ENCODE measurements at regions not wholly inside any gene's neighbourhood (a gene's known extent, or its start where the extent isn't known, plus 50 kb on each side); places are given as distances from the start of the nearest gene placed in this dataset.
"Not testable (repeated sequence)": the region's sequence is repeated elsewhere in the genome, so short reads cannot be mapped to it uniquely, and the experiment has no call there.

DNA sequence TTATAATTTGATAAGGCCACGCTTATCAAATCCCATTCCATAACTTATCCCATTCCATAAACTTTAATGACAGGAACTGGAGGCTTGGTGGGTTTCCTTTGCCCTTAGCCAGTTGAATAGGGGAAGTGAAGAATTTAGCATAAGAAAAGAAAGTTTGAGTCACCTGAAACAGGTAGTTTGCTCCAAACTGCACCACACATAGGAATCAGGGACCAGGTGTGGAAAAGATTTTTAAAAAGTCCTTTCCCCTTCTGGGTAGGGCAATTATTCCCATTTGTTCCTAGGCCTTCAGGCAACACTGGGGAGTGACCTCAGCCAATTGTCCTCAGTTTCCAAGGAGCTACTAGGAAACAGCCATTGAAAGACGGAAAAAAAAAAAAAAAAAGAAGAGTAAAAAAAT, 525.7 kb upstream of the CNTN5 start:
- DNase-seq = no peak

DNA sequence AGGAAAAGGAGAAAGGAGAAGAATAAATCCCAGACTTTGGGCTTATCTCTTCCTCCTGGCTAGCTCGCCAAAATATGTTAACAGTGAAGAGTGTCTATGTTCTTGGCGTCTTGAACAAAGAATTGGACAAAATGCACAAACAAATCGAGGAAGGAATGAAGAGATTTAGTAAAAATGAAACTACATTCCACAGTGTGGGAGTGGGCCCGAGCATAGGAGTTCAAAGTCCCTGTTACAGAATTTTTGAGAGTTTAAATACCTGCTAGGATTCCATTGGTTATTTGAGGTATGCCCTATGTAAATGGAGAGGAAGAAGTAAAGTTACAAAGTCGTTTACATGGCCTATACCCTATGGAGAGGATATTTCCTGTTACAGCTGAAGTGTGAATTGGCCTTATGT, 525.1 kb upstream of the CNTN5 start:
- DNase-seq = no peak

DNA sequence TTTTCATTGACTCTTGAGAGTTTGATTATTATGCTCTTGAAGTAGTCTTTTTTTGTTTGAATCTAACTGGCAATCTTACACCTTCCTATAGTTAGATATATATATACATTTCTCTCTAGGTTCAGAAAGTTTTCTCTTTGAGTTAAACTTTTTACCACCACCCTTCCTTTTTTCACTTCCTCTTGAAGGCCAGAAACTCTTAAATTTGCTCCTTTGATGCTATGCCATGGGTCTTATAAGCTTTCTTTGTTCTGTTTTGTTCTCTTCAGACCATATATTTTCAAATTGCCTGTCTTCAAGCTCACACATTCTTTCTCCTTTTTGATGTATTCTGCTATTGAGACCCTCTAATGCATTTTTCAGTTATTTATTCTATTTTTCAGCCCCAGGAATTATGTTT, 513.5 kb upstream of the CNTN5 start:
- DNase-seq = no peak

DNA sequence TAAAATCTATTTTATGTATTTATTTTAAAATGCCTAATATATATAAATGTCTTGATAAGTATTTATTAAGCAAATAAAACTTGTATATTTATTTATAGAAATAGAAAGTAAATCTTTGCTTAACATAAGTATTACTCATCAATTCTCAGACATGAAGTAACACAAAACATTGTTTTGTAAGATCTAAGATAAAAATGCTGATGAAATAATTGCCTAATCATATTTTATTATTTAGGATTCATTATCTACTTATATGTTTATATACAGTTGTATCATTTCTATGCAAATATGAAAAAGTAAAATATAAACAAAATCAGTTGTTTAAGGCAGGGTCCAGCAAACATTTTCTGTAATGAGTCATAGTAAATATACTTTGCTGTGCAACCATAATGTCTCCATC, 507.8 kb upstream of the CNTN5 start:
- DNase-seq = no peak

DNA sequence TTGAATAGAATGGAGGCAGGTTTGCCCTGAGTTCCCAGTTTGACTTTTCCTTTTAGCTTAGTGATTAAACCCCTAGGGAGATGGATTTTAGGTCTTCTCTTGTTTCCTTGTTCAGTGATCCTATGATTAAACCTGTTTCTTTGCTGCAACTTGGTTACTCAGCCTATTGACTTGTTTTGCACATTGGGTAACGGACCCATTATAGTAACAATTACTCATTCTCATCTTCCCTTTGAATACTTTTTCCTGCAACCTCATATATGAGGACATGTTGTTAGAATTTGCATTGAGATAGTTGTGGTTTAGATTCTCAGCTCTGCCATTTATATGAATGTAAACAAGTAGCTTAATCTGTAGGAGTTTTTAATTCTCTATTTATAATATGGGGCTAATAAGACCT, 489.2 kb upstream of the CNTN5 start:
- DNase-seq = no peak

DNA sequence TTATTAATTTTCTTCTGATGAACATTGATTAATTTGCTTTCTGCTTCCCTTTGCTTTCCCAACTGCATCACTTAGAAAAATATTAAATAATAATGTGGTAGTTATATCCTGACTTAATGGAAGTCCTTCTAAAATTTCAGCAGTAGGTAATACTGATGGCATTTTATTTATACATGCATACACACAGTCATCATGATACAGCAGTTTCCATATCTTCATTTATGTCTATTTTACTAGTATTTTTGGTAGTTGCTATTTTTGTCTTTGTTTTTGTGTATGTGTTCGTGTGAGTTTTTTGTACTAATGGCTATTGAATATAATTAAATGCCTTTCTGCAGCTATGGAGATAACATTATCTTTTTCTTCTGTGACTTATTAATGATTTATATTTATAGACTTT, 484.7 kb upstream of the CNTN5 start:
- no peak for DNase-seq

DNA sequence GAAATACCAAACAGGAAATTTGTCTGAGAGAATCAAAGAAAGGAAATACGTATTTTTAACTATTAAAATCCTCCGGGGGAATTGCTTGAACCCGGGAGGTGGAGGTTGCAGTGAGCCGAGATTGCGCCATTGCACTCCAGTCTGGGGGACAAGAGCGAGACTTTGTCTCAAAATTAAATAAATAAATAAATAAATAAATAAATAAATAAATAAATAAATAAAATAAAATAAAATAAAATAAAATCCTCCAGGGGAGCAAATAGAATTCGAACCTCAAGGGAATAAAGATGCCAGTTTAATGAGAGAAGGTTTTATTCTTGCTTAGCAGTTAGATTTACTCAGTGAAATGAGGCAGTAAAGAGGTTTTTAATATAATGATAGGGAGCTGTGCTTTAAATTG, 482.4 kb upstream of the CNTN5 start:
- not testable (repeated sequence) for DNase-seq

DNA sequence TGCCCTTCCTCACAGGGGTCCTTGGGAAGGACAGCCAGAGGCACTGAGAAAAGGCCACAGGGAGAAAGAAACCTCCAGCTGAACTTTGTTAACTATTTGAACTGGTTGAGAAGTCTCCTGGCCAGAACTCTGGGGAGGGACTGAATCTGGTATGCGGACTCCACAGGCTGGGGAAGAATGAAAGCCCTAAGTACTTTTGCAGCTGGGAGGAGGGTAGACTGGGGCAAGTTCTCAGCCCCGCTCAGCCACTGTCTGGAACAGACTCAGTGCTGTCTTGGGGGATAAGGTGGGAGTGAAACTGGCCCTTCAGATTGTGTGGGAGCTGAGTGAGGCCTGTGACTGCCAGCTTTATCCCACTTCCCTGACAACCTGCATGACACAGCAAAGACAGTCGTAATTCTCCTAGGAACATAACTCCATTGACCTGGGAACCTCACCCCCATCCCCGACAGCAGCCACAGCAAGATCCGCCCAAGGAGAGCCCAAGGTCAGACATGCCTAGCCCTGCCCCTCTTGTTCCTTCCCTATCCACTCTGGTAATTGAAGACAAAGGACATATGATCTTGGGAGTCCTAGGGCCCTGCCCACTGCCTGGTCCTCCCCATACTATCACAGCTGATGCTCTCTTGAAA, 475.1 kb upstream of the CNTN5 start:
- DNase-seq = no peak

DNA sequence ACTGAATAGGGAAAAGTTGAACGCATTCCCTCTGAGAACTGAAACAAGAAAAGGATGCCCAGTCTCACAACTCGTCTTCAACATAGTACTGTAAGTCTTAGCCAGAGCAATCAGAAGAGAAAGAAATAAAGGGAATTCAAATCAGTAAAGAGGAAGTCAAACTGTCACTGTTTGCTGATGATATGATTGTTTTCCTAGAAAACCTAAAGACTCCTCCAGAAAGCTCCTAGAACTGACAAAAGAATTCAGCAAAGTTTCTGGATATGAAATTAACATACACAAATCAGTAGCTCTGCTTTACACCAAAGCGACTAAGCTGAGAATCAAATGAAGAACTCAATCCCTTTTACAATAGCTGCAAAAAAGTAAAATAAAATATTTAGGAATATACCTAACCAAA, 471.2 kb upstream of the CNTN5 start:
- DNase-seq = no peak

DNA sequence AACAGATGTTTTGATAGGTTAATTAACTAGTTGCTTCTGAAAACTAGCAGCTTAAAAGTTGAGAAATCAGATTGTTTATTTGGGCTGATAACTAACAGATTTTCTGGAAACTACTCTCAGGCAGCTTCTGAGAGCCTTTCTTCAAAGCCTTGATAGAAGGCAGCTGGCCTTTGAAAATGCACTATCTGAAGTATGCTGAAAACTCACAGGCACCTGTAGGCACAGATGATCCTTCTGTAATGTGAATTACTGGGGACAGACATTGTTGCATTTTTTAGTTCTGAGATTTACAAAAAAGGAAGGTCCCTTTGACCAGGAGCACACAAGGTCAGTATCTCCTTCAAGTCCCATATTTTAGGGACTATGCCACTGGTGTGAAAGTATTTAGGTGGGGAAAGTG, 460.8 kb upstream of the CNTN5 start:
- DNase-seq = no peak

DNA sequence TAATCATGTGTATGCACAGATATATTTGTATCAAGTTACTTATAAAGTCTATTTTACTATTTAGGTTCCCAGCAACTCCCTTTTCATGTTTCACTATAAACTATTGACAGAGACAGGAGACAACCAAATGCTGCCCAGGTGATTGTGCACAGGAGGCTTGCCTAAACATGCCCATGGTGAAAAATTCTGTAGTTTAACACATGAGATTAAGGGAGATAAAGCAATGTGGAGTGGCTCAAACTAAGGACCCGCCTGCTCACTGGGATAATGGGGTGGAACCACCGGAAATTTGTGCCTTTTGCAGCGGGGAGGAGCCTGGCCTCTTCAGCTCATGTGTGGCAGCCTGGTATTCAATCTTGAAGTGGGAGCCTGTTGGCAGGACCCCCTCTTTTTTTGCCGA, 459.5 kb upstream of the CNTN5 start:
- DNase-seq = no peak

DNA sequence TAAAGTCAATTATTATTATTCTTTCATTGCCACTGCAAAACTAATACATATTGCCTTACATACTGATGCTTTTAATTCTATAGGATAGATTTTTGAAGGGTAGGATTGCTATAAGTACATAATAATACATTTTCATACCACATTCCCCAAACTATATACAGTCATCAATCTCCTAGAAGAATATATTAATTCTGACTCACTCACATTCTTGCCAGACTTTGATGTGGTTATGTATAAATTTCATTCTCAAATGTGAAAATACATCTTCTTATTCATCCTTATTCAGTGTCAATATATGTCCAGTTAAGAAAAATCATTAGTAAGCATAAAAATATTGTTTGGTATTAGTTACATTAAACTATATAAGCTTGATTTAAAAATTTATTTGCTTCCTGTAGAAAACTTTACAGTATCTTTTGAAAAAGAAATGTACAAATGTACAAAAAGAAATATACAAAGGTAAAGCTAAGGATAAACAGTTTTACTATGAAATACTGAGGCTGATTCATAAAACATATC, 458.8 kb upstream of the CNTN5 start:
- DNase-seq = no peak

DNA sequence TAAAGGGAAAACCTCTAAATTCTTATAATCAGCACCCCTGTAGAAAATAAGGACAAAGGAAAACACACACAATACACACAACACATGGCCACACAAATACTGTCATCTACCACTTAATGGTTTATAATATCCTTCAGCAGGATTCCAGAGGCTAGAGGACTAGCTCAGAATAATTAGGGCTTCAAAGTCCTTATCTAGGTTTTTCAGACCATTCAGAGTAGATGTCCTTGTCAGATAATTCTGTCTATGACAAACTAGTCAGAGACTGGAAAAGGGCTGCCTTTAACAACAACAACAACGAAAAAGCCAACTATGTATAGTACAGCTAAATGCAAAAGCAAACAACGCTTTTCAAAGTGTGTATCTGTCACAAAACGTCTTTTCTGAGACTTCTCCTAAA, 456.5 kb upstream of the CNTN5 start:
- no peak for DNase-seq

DNA sequence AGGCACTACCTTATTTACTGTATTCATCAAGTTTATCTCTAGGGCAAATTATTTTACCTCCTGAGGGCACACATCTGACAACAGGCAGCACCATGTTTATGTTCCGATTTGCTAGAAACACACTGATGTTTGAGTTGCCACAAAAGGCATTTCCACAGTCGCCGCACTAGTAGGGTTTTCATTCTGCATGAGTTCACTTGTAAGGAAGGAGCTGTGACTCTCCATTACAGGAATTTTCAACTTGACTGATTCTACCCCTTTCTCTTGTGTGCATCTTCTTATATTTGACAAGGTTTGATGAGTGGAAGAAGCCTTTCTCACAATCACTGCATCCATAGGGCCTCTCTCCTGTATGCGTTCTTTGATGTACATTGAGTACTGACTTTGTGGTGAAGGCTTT, 455.9 kb upstream of the CNTN5 start:
- no peak for DNase-seq

DNA sequence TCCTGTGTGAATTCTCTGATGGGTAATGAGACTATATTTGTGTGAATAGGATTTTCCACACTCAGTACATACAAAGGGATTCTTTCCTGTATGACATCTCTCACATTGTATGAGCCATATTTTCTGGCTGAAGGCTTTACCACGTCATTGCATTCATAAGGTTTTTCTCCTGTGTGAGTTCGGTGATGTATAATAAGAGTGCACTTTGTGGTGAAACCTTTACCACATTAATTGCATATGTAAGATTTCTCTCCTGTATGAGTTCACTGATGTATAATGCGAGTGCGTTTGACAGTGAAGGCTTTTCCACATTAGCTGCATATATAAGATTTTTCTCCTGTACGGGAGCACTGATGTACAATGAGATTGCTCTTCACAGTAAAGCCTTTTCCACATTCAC, 455.4 kb upstream of the CNTN5 start:
- DNase-seq = no peak

DNA sequence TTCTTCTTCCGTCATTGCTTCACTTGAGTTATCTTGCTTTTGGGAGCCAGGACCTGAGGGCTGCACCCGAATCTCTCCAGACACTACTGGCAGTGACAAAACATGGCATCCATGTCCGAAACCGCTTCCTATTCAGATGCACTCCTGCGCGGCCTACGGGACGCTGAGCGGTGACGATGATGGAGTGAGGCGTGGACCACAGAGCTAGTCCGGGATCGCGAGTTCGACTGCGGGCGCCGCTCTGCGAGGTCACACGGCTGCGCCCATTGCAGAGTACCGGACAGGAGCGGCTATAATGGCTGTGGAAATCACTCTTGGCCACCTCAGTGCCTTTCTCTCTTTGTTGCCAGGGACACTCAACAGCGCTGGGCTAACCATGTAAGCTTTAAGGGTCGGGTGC, 453.8 kb upstream of the CNTN5 start:
- DNase-seq = no peak

DNA sequence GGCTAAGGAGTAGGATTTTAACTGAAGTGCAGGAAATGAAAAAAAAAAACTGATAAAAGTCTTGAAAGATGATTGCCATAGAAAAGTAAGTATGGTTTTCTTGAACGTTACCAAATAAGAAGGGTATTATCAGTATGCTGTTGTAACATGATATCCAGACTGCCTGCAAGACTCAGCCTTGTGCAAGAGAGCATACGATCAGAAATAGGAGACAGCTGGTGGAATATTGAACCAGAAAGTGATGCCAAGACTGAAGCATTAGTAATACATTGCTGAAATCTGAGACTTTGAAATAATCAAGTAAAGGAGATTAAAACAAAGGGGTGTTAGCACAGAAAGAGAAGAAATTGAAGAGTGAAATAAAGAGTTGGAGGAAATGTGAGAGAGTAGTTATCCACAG, 452.7 kb upstream of the CNTN5 start:
- no peak for DNase-seq

DNA sequence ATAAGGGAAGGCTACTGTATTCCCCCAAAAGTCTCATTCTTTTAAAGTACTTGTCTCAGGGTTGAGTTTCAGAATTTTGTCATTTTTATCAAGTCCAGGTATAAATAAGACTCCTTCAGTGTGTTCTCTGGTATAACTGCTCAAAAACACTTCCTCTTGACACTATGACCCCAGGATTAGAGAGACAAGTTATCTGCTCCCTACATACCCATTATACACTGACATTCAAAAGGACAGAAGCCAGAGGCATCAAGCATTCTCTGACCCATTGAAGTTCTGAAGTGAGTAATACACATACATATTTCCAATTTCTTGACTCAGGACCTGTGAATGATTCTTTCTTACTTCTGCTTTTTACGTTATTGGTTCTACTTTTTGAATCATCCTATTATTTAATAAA, 447.8 kb upstream of the CNTN5 start:
- DNase-seq = no peak

DNA sequence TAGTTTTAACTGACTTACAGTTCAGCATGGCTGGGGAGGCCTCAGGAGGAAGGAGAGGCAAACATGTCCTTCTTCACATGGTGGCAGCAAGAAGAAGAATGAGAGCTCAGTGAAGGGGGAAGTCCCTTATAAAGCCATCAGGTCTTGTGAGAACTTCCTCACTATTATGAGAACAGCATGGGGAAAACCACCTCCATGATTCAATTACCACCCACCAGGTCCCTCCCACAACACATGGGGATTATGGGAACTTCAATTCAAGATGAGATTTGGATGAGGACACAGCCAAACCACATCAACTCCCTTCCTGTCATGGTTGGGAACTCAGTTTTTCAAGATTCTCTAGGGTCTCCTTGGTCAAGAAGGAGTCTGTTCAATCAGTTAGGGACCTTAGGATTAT, 432.9 kb upstream of the CNTN5 start:
- no peak for DNase-seq

DNA sequence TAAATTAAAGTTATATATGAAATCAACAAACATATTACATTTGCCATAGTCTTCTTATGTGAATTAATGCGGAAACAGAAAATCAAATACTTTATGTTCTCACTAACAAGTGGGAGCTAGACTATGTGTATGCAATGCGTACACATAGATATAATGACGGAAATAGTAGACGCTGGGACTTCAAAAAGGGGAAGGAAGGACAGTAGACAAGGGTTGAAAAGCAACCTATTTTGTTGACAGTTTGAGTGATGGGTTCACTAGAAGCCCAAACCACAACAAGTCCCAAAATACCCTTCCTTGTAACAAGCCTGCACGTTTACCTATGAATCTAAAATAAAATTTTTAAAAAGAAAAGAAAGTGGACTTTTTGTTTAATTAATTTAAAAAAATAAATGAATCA, 430.8 kb upstream of the CNTN5 start:
- DNase-seq = no peak

DNA sequence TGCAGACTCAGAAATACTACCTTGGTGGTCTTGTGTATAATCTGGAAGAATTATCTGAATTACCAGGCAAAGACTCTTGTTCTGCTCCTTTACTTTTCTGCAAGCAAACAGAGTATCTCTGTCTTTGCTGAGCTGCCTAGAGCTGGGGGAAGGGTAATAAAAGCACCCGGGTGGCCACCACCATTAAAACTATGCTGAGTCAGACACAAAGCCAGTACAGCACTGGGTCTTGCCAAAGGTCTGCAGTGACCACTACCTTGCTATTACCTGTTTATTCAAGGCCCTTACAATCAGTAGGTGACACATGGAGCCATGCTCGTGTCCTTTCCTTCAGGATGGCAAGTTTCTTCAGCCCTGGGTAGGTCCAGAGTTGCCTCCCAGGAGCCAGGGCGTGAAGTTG, 420.6 kb upstream of the CNTN5 start:
- DNase-seq = no peak

DNA sequence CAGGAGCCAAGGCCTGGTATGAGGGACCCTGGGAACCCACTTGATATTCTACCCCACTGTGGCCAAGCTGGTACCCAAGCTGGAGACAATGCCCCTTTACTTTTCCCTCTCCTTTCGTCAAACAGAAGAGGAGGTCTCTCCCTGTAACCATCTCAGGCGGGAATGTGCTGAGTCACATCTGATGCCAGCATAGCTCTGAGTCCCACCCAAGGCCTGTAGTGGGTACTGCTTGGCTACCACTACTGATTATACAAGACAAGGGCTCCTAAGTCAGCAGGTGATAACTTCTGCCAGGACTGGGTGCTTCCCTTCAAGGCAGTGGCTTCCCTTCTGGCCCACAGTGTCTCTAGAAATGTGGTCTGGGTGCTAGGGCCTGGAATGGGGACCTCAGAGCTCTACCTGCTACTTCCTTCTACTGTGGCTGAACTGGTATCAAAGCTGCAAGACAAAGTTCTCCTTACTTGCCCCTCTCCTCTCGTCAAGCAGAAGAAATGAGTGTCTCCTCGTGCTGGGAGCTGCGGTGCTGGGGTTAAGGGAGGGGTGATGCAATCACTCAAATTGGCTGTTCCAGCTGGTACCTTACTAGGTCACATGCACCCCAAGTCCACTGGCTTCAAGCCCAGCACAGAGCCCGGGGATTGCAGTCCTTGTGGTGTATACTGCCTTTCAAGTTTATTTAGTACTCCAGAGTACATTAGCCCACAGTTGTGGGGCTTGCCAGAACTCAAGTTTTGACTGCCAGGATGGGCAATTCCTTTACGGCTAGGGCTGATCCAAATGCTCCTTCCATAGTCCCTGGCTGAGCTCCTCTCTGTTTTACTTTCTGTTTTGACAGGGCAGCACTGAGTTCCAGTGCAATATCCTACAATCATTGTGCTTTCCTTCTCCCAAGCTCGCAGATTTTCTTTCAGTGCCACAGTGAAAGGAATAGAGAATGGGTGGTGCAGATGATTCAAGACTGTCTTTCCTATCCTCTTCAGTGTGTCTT, 419.7 kb upstream of the CNTN5 start:
- no peak for DNase-seq

DNA sequence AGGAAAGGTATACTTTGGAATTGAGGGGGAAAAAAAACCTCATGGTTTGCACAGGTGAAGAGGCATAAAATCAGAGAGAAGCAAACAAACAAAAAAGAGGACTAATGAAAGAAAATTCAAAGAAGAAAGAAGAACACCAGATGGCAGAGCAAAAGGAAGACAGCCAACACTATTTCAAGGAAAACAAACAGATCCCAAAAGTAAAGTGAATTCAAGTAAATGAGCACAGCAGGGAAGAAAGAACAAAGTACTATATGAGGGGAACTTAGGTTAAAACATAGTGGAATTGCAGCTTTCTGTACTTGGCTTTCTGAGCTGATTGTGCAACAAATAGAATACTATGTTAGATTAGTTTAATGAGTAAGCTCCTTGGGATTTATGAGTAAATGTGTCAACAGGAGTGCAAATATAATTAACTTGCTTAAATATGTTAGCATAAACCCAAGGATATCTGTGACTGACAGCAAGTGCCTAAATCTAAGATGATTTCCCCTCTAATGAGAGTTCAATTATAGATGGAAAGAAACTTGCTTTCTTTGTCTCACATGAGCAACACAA, 404.6 kb upstream of the CNTN5 start:
- no peak for DNase-seq

DNA sequence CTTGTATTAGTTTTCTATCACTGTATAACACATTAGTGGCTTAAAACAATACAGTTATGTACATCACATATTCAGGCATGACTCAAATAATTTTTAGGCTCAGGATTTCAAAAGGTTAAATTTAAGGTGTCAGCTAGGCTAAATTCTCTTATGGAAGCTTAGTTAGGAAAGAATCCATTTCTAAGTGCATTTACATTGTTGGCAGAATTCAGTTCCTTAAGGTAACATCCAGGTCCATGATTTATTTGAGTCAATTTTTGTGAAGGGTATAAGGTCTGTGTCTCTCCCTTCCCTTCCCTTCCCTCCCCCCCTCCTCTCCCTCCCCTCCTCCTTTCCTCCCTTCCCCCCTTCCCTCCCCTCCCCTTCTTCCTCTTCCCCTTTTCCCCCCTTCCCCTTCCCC, 399.0 kb upstream of the CNTN5 start:
- DNase-seq = no peak
